ENCODE measurements at regions not wholly inside any gene's neighbourhood (a gene's known extent, or its start where the extent isn't known, plus 50 kb on each side); places are given as distances from the start of the nearest gene placed in this dataset.

GRCh38 chr12:77151030-77151429 lies 85.7 kb upstream of the E2F7 start:
- TF ChIP-seq CTCF (tag by site-specific recombination; IDR thresholded peaks at IDR 0.05) = no peak
- no peak for TF ChIP-seq ZNF449 (tag by site-specific recombination; IDR thresholded peaks at IDR 0.05)

All from HEK293 (cell line).